Inferior parietal cortex (tissue), 1 donor: ENCODE measurements at regions not wholly inside any gene's neighbourhood (a gene's known extent, or its start where the extent isn't known, plus 50 kb on each side); places are given as distances from the start of the nearest gene placed in this dataset.
"Not testable (repeated sequence)": the region's sequence is repeated elsewhere in the genome, so short reads cannot be mapped to it uniquely, and the experiment has no call there.

ENCODE experiments used
- DNase-seq: peaks from one replicate; pipeline ENCODE4 v3.0.0-alpha.2; 2016; ENCODE audit errors: extremely low spot score

DNA sequence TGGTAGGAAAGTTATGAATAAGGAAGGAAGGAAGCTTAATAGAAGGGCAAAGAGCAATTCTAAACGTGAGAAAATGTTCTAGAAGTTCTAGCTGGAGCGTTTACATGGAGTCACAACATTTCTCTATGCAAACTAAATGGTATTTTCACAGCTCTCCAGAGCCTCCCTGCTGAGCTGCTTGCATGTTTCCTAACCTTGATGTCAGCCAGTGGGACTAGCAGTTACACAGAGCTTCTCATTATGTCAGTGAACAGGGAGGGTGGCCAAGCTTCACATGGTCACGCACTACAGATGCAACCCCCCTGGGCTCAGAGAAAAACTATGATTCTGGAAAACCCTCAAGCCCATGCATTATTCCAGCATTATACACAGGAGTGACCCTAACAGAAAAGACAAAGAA is 153.4 kb upstream of the CCDC150 start:
- no peak for DNase-seq

DNA sequence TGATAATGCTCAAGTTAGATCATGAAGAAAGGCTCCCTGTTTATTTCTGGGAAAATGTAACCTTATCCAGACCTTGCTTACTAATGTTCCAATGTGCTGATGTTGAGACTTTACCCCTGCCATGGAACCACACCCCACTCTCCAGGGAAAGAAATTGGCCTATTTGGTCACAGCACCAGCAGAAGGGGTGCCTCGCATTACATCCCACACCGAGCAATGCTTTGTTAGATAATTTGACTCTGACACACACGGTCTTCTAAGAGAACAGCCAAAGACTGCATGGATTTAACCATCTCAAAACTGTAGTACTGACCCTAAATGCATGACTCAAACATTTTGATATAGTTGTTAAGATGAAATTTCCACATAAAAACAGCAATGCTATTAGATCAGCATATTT is 152.1 kb upstream of the CCDC150 start:
- DNase-seq = no peak

DNA sequence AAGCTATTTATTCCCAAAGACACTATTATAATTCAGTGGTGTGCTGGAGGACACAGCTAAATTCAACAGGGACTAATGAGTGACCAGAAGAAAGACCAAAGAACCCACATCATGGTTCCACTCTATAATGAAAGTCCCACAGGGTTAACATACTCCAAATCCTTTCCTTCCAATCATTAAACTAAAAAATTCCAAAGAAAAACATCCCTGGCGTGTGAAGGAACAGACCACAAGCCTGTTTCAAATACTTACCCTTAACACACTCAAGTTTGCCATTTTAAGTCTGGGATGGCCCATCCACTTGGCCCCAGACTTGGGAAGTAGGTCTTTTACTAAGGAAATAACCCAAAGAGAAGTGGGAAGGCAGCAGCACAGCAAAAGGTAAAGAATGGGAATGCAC is 150.1 kb upstream of the CCDC150 start:
- DNase-seq = no peak

DNA sequence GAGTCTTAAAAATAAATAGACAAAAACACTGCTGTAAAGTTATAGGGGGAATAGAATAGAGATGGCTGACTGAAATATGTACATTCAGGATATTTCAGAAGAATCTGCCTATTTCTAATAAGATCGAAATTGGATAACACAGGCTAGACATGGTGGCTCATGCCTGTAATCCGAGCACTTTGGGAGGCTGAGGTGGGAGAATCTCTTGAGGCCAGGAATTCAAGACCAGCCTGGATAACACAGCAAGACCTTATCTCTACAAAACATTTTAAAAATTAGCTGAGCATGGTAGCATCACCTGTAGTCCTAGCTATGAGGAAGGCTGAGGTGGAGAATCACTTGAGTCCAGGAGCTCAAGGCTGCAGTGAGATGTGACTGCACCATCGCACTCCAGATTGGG is 146.6 kb upstream of the CCDC150 start:
- no peak for DNase-seq

DNA sequence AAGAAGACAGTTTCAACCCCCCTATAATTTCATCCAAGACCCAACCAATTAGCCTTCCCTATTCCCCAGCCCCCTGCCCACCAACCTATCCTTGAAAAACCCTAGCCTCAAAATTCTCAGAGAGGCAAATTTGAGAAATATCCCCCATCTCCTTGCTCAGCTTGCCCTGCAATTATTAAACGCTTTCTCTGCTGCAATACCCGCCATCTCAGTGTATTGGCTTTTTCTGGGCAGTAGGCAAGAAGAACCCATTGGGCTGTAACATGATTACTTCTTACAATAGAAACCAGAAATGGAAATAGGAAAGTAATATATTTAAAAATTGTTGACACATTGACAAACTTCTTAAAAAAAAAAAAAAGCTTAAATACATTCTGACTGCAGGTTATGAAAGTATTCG is 140.6 kb upstream of the CCDC150 start:
- no peak for DNase-seq

DNA sequence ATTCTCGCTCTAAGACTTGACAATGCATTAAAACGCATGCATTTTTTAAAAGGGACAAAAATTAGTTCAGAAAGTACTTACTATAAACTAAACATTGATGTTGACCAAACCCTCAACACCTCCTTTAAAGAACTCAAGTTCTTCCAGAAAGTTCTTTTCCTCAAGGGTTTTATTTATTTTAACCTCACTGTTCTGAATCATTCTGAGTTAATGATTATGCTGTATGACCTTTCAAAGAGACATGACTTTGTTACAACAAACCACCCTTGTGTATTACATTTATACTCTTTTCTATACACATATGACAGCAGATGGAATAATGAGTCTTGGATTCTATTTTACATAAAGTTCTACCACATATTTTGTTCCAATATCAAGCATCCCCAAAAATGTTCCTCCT is 139.8 kb upstream of the CCDC150 start:
- no peak for DNase-seq

DNA sequence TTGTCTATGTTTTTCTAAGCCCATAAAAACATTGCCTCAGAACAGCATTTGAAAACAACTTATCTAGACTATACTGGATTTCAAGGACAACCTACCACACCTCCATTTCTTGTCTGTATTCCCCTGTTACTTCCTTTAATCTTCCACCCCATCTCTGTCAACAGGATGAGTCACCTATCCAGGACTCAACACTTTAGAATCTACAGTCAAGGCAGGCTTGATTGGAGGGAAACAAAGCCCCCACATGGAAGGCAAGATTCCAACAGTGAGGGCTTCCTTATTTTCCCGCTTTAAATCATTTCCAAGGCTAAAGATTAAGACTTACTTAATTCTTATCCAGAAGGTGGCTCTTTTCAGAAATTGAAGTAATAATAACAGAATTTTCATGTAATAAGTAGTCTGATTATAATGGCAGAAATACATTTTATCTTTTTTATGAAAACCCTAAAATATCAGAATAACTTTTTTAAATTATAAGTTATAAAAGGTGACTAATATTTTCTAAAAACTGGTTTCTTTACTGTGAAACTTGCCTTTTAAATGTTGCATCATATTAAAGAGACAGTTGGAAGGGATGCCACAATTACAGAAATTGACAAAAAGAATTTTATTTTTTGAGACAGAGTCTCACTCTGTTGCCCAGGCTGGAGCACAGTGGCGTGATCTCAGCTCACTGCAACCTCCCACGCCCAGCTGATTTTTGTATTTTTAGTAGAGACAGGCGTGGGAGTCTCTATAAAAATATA is 138.7 kb upstream of the CCDC150 start:
- DNase-seq = no peak

DNA sequence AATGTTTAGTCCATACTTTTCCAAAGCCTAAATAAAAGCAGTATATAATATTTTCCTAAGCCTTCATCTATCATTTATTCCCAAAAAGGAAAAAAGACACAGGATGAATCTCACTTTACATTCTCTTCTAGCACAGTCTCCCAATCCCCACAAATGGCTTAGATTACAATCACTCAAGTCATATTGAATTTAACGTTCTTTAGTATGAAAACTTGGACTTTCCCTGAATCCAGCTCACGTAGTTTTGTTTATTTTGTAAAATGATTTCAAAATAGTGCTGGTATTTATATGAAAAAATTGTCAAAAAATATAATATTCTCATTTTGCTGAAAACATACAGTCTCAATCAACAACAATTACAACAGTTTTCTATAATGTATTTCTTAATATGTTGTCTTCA is 137.7 kb upstream of the CCDC150 start:
- DNase-seq = no peak

DNA sequence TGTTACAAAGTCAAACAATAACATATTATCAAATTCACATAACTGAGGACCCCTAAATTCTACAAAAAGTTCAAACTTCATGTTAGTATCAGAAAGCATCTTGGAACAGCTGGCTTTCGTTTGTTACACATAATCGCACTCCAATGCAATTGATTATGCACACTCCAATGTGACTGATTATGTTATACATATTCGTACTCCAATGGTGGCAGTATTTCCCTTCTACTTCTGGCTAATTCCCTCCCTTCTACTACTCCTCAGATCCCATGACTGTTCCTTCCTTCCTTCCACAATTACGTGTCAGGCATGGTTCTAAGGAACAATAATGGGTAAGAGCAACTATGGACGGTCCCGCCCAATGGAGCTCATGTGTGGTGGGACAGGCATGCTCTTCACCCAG is 137.1 kb upstream of the CCDC150 start:
- no peak for DNase-seq

DNA sequence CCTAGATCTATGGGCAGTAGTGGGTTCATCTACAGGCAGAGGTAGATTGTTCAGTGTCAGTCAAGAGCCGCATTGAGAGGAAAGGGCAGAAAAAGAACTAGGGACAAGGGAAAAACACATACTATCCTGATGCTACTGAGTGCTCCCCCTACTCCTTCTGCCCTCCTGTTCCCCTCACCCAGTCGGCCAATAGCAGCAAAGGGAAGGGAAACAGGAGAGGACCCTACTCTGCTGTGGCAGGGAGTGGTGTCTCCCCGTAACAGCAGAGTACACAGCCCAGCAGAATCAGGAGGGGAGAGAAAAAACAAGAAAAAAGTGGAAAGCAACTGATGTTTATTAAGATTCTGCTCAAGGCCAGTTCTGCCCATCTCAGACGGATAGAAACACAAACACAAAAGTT is 136.1 kb upstream of the CCDC150 start:
- no peak for DNase-seq

DNA sequence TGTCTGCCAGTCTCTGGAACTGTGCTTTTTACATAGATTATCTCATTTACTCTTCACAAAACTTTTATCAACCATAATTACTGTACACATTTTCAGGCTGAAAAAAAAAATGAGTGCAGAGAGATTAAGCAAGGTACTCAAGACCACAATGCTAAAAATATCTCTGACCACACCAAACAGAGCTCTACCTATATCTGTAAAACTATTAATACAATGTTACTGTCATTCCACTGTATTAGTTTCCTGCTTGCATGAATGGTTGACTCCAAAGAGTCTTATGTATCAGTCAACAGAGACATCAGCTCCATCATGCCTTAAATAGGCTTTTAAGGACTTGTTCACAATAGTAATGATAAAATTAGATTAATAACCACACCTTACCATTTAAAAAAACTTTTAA is 134.7 kb upstream of the CCDC150 start:
- no peak for DNase-seq

DNA sequence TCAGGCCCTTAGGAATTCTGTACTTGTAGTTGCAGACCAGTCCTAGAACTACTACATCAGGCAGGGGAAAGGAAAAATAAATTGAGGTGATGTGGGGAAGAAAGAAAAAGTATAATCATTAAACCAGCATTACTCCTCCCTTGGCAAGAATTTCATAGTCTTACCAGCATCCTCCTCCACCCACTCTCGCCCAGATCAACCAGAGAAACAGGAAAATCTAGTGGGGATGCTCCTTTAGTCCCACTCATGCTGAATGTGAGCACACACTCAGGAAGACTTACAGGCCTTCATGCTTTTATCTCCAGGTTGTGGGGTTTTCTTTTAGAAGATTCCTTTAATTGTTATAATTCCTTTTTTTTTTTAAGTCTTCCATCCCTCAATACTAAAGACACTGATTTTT is 129.3 kb upstream of the CCDC150 start:
- DNase-seq = no peak

DNA sequence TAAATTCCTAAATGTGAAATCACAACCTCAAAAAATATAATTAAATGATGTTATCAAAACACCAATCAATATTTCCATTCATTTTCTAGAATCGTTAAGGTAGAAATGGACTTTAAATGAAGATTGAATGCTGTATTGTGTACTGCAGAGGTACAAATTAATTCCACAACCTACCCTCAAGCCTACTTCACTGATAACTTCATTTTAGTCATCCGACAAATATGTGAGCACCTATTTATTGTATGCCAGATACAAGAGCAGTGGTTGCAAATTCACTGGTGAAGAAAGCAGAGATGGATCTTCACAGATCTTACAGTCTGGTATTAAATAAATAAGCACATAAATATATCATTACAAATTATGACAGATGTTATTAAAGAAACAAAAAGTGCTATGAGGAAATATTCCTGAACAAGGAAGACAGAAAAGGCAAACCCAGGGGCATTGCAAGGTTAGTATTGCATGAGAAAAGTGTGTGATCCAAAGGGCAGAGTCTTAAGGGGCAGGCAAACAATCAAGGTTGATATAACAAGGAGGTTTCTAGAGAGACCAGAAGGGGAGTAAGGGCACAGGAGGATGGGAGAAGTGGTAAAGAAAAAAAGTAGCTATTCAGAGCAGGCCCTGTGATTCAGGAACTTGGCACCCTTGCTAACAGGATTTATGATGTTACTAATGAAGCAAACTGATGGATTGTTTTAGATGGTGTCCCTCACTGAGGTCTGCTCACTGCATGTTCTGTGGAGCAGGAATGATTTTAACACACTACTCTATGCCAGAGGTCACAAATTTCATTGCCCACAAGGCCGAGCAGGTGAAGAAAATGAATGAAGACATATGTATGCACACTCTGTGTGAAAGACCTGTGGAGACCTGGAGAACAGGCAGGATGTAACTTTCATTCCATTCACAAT is 128.0 kb upstream of the CCDC150 start:
- DNase-seq = no peak

DNA sequence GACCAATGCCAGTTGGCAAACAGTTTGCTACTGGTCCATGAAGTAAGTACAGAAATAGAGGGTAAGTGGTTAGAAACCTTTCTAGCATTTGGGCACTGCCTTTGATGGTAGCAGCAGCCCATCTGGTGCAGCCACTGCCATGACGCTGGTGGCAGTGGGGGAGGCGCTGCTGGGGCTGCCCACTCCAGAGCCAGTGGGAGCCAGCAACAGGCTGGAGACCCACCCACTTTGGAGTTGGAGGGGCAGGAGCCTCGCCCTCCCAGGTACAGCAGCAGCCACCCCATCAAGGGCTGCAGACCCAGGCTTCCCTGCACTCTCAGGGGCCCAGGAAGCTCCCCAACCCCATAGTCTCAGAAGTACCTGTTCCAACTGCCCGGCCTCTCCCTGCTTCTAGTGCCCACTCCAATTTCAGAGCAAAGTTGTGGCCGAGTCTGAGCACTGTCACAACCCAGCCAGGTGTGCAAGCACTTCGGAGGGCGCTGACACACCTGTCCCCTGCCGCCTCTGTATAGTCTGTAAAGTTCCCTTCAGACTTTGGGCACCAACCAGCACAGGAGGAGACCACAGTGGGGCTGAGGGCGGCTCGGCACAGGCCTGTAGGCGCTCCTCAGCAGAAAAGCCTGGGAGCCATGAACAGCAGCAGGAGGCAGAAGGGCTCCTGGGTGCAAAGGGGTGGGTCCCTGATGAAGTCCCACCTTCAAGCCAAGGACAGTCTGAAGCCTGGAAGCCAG is 125.6 kb upstream of the CCDC150 start:
- DNase-seq = no peak

DNA sequence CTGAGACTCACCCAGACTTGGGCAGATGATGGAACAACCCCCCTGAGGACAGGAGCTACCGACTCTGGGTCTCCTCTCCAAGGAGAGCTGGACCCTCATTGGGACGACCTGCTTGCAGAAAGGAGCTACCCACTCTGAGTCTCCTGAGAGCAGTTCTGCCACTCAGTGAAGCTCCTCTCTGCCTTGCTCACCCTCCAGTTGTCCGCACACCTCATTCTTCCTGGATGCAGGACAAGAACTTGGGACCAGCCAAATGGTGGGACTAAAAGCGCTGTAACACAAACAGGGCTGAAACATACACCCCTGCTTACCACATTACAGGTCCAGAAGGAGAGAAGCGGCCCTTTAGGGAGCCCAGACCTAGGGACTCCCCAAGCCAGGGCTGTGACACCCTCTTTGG is 124.9 kb upstream of the CCDC150 start:
- DNase-seq = no peak

DNA sequence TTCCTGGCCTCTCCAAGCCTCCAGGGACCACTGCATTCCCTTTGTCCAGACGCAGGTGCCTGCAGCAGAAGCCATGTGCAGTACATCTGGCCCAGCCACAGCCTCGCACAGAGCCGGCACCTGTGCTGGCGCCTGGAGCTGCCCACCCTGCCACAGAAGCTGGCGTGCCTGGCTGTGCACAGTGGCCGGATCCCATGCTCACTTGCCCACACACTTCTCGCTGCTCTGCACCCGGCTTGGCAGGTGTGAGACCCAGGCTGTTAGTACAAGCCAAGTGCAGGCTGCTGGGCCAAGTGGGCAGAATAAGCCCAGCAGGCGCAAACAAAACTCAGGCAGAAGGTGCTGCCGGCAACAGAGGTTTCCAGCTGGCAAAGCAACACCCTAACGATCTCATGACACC is 124.5 kb upstream of the CCDC150 start:
- no peak for DNase-seq

DNA sequence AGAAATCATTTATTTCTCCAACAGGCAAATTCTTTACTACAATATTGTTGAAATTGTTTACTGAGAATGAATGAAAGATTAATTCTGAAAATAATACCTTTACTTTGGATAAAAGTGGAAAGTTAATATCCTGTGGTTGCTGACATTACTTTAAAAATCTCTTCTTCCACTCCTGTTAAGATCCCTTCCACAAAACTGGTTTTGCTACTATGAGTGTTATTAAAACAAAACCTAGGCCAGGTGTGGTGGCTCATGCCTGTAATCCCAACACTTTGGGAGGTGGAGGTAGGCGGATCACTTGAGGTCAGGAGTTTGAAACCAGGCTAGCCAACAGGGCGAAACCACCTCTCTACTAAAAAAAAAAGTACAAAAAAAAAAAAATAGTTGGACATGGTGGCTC is 123.9 kb upstream of the CCDC150 start:
- no peak for DNase-seq

DNA sequence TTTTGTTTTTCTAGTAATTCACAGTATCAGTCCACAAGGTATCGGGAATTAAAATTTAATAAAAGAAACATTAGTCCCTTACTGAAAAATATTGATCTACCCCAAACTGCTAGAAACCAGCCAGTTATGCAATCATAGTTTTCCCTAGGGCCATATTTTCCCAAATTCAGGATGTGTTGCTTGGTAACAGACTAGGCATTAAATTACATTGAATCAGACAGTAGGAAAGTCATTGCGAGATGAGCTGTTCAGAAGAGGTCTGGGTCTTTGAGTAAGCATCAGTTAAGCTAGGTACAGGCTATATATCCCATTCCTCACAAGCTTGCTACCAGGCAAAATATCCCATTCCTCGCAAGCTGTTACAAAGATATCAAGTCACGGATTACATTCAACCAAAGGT is 123.0 kb upstream of the CCDC150 start:
- DNase-seq = no peak

DNA sequence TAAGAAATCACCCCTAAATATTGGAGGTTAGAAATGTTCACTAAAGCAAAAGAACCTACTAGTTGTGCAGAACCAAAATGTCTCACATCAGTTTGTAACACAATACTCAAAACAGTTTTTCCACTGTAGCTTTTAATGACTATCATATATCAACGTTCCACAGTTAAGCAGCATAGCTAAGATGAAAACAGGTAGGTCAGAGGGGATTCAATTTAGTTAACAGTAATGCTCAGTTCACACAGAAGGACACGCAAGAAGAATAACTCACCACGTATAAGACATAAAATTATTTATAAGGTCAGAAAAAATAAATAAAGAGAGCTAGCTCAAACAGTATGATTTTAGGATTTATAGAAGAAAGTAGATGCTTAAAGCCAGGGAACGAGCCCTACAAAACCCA is 118.9 kb upstream of the CCDC150 start:
- DNase-seq = no peak

DNA sequence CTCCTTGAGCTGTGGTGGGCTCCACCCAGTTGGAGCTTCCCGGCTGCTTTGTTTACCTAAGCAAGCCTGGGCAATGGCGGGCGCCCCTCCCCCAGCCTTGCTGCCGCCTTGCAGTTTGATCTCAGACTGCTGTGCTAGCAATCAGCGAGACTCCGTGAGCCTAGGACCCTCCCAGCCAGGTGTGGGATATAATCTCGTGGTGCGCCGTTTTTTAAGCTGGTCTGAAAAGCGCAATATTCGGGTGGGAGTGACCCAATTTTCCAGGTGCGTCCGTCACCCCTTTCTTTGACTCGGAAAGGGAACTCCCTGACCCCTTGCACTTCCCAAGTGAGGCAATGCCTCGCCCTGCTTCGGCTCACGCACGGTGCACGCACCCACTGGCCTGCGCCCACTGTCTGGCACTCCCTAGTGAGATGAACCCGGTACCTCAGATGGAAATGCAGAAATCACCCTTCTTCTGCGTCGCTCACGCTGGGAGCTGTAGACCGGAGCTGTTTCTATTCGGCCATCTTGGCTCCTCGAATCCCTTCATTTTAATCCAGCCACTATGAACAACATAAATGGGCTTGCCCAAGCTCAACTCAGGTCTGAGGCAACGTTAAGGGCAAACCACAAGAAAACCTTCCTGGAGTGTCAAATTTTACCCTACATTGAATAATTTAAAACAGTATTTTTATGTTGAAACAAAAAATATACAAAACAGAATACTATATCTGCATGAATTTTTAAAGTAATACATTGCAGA is 112.4 kb upstream of the CCDC150 start:
- not testable (repeated sequence) for DNase-seq

DNA sequence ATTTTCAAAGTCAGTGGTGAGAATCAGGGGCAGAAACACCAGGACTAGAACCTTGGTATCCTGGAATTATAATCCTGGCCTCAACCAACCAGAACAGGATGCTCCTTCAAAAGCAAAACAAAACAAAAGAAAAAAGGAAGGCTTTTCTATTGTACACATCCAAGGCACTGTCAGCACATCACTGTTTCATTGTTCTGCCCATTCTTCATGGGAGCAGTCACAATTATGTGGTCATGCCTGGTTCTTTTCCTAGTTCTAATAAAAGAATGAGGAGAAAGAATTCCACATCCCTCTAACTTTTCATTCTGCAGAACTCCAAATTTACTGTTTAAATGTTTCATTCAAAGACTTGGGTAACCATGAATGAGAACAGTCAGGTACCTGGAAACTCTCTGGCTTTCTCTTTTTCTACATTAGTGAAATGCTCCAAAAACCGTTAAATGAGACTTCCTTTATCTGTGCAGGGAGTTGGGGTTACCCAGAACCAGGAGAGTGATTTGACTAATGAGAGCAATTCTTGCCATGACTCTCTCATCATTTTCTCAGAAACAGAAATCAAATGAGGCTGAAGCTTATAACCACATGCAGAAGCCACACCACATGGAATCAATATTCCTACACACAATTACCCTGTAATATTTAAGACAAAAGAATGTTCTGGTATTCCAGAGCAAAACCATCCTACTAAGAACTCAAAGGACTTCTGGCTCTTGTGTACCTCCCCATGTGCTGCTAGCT is 110.9 kb upstream of the CCDC150 start:
- no peak for DNase-seq
